ENCODE measurements at regions not wholly inside any gene's neighbourhood (a gene's known extent, or its start where the extent isn't known, plus 50 kb on each side); places are given as distances from the start of the nearest gene placed in this dataset.

- no peak for TF ChIP-seq ZFX (IDR thresholded peaks at IDR 0.05; ENCODE audit: borderline replicate concordance)
- no peak for TF ChIP-seq CTCF (IDR thresholded peaks at IDR 0.05)
Observed at GRCh38 chr14:89503431-89503996, 86.5 kb upstream of the FOXN3 start.

GRCh38 chr14:89502966-89503365 is 85.9 kb upstream of the FOXN3 start:
- H3K27ac ChIP-seq = no peak overlapping the region
- TF ChIP-seq CTCF (IDR thresholded peaks at IDR 0.05) = no peak
- no peak for TF ChIP-seq ZFX (IDR thresholded peaks at IDR 0.05; ENCODE audit: borderline replicate concordance)

More at GRCh38 chr14:89503431-89503996, 86.5 kb upstream of the FOXN3 start:
- no peak overlapping the region for H3K27ac ChIP-seq

- TF ChIP-seq CTCF (IDR thresholded peaks at IDR 0.05) = no peak
- TF ChIP-seq ZFX (IDR thresholded peaks at IDR 0.05; ENCODE audit: borderline replicate concordance) = no peak
- no peak overlapping the region for H3K27ac ChIP-seq
Observed at GRCh38 chr14:89501381-89501780, 84.3 kb upstream of the FOXN3 start.

- no peak for TF ChIP-seq ZFX (IDR thresholded peaks at IDR 0.05; ENCODE audit: borderline replicate concordance)
- no peak for TF ChIP-seq CTCF (IDR thresholded peaks at IDR 0.05)
- H3K27ac ChIP-seq = no peak overlapping the region
Observed at GRCh38 chr14:89500303-89500702, 83.3 kb upstream of the FOXN3 start.

- TF ChIP-seq CTCF (IDR thresholded peaks at IDR 0.05) = no peak
- no peak for TF ChIP-seq ZFX (IDR thresholded peaks at IDR 0.05; ENCODE audit: borderline replicate concordance)
- H3K27ac ChIP-seq = no peak overlapping the region
Observed at GRCh38 chr14:89498878-89499277, 81.8 kb upstream of the FOXN3 start.

GRCh38 chr14:89495718-89496117 is 78.7 kb upstream of the FOXN3 start:
- TF ChIP-seq ZFX (IDR thresholded peaks at IDR 0.05; ENCODE audit: borderline replicate concordance) (no peak), CTCF (IDR thresholded peaks at IDR 0.05) (no peak)
- no peak overlapping the region for H3K27ac ChIP-seq

GRCh38 chr14:89493877-89494634 is 77.0 kb upstream of the FOXN3 start:
- H3K27ac ChIP-seq = no peak overlapping the region
- TF ChIP-seq CTCF (IDR thresholded peaks at IDR 0.05) (no peak), ZFX (IDR thresholded peaks at IDR 0.05; ENCODE audit: borderline replicate concordance) (no peak)
